ENCODE measurements at regions not wholly inside any gene's neighbourhood (a gene's known extent, or its start where the extent isn't known, plus 50 kb on each side); places are given as distances from the start of the nearest gene placed in this dataset.

GRCh38 chr14:53766106-53766505 lies 190.5 kb downstream of the BMP4 start:
- Histone ChIP-seq H3K9me3 (no peaks in the 10 kb centered on the region), H3K27me3 (no peaks in the 10 kb centered on the region), H3K27ac (no peak overlapping the region), H3K4me3 (no peak overlapping the region), H3K36me3 (no peaks in the 10 kb centered on the region), H3K4me1 (no peaks in the 10 kb centered on the region)
- no peak for TF ChIP-seq POLR2A (IDR thresholded peaks at IDR 0.05)
- no peak for TF ChIP-seq CTCF (IDR thresholded peaks at IDR 0.05)
- no peak for DNase-seq

GRCh38 chr14:53764846-53765245 lies 191.8 kb downstream of the BMP4 start:
- Histone ChIP-seq H3K4me3 (no peak overlapping the region), H3K27me3 (no peaks in the 10 kb centered on the region), H3K9me3 (no peaks in the 10 kb centered on the region), H3K4me1 (no peaks in the 10 kb centered on the region), H3K27ac (no peak overlapping the region), H3K36me3 (no peaks in the 10 kb centered on the region)
- peak in 1 of 3 donors; percentile 46 for DNase-seq
- TF ChIP-seq POLR2A (IDR thresholded peaks at IDR 0.05) (no peak), CTCF (IDR thresholded peaks at IDR 0.05) (peak in 3 of 6 experiments; percentile 44 to 56 (median 48))

GRCh38 chr14:53758141-53758540 lies 198.5 kb downstream of the BMP4 start:
- H3K36me3 ChIP-seq: no peaks in the 10 kb centered on the region
- no peaks in the 10 kb centered on the region for H3K4me1 ChIP-seq
- TF ChIP-seq POLR2A (IDR thresholded peaks at IDR 0.05) (no peak), CTCF (IDR thresholded peaks at IDR 0.05) (no peak)
- DNase-seq: no peak
- H3K4me3 ChIP-seq: no peak overlapping the region
- no peaks in the 10 kb centered on the region for H3K27me3 ChIP-seq
- no peak overlapping the region for H3K27ac ChIP-seq
- H3K9me3 ChIP-seq: no peaks in the 10 kb centered on the region

- no peak for TF ChIP-seq CTCF (IDR thresholded peaks at IDR 0.05)
- TF ChIP-seq POLR2A (IDR thresholded peaks at IDR 0.05): no peak
These were observed 198.9 kb downstream of the BMP4 start for GRCh38 chr14:53757732-53758131.

GRCh38 chr14:53751650-53752049 lies 205.0 kb downstream of the BMP4 start:
- Histone ChIP-seq H3K36me3 (no peaks in the 10 kb centered on the region), H3K9me3 (no peaks in the 10 kb centered on the region), H3K4me1 (no peaks in the 10 kb centered on the region), H3K27ac (no peak overlapping the region), H3K4me3 (no peak overlapping the region), H3K27me3 (no peaks in the 10 kb centered on the region)
- TF ChIP-seq CTCF (IDR thresholded peaks at IDR 0.05): no peak
- TF ChIP-seq POLR2A (IDR thresholded peaks at IDR 0.05): no peak
- no peak for DNase-seq

More at GRCh38 chr14:53757732-53758131, 198.9 kb downstream of the BMP4 start:
- H3K4me1 ChIP-seq: no peaks in the 10 kb centered on the region
- H3K36me3 ChIP-seq: no peaks in the 10 kb centered on the region
- no peak overlapping the region for H3K27ac ChIP-seq
- no peak for DNase-seq
- H3K27me3 ChIP-seq: no peaks in the 10 kb centered on the region
- H3K4me3 ChIP-seq: no peak overlapping the region
- no peaks in the 10 kb centered on the region for H3K9me3 ChIP-seq

- Histone ChIP-seq H3K4me3 (no peak overlapping the region), H3K27ac (no peak overlapping the region), H3K4me1 (no peaks in the 10 kb centered on the region), H3K36me3 (no peaks in the 10 kb centered on the region), H3K9me3 (no peaks in the 10 kb centered on the region), H3K27me3 (no peaks in the 10 kb centered on the region)
- TF ChIP-seq POLR2A (IDR thresholded peaks at IDR 0.05): no peak
- no peak for DNase-seq
These were observed 207.9 kb downstream of the BMP4 start for GRCh38 chr14:53748691-53749090.
